AG08395 (cell line): ENCODE measurements at regions not wholly inside any gene's neighbourhood (a gene's known extent, or its start where the extent isn't known, plus 50 kb on each side); places are given as distances from the start of the nearest gene placed in this dataset.
A peak's percentile ranks its signal among the peaks of the same experiment; 100 is the strongest.
"Not testable (repeated sequence)": the region's sequence is repeated elsewhere in the genome, so short reads cannot be mapped to it uniquely, and the experiment has no call there.

Source experiments
- DNase-seq: peaks from one replicate; pipeline ENCODE4 v3.0.0; 2012; ENCODE audit warnings: mixed read lengths, low spot score

DNA sequence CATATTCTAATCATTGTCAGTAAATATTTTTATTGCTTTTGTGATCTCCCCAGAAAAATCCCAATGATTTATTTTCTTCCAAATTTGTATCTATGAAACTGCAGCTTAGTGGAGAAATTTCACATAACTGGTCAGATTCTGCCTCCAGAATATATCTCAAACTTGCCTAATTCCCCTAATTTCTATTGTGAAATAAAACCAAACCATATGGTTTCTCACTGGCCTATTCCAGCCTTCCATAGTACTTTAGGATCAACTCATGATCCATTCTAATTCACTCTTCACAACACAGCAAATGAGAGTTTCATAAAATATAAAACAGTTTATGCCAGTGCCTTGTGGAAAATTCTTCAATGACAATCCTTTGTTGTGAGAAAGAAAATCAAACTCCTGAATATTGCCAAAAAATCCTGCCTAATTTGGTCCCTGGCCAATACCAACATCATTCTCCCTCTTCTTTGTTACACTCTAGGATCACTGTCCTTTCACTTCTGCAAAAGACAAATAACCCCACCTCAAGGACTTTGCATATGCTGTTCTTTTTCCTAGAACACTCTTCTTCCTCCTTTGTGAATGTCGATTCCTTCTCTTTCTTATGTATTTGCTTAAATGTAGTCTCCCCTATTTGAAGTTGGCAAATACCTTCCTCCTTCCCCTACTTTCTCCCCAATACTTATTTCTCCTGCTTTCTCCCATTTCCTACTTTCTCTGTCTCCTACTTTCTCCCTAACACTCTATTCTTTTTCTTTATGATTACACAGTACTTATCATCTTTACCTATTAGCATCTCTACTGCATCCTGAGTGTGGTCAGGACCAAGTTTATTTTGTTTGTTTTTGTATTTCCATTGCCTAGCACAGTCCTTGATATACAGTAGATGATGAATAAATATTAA is 587.5 kb downstream of the RFPL4B start:
- DNase-seq: no peak

DNA sequence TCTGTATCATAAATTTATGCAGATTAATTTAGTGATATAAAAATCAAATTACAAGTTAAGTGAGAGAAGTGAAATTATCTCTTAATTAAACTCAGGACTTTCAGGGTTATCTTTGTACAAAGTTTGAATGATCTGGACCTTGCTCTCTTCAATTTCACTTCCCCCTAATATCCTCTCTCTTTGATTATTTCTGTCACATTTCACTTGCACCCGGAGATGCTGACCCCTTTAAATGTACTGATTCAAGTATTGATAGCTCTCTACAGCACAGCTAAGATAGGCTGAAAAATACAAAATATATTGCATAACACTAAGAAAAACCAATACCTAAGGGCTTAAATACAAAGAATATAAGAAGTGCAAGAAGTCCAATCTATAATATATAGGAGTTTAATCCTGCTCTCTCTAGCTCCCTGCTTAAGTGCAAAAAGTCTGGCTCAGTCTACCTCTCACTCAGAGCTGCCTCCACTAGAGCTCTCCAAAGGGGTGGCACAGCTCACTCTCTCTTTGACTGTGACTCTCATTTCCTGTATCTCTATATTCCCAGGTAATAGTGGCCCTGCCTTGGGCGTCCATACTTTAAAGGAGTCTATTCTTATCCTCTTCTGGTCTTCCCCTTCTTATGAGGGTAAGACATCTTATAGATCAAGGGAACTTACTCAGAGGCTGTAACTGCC is 588.4 kb downstream of the RFPL4B start:
- DNase-seq: no peak

GRCh38 chr6:112936079-112936472 is 588.9 kb downstream of the RFPL4B start:
- DNase-seq: no peak

DNA sequence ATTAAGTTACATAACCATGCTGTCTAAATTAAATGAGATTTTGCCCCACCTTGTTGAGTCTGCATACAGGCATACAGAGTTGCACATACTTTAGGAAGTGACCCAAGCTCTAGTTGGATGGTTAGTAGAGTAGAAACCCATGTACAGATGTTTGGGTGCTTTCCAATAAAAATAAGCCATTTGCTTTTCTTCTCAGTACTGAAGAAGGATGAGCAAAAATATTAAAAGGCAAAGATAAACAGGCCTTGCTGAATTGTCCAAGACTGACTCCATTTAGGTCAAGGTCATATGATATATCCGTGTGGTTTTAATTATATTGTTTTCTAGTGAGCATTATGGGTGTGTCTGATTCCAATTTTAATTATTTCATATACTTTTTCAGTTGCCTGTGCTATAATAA is 589.4 kb downstream of the RFPL4B start:
- peak; percentile 14 for DNase-seq

DNA sequence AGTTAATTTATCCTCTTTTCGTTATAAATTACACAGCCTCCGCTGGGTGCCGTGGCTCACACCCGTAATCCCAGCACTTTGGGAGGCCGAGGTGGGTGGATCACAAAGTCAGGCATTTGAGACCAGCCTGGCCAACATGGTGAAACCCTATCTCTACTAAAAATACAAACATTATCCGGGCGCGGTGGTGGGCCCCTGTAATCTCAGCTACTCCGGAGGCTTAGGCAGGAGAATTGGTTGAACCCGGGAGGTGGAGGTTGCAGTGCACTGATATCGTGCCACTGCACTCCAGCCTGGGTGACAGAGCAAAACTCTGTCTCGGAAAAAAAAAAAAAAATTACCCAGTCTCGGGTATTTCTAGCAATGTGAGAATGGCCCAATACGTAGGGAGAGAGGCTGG is 590.6 kb downstream of the RFPL4B start:
- DNase-seq: not testable (repeated sequence)

- no peak for DNase-seq
Measured at GRCh38 chr6:112938650-112939049, 591.5 kb downstream of the RFPL4B start.

DNA sequence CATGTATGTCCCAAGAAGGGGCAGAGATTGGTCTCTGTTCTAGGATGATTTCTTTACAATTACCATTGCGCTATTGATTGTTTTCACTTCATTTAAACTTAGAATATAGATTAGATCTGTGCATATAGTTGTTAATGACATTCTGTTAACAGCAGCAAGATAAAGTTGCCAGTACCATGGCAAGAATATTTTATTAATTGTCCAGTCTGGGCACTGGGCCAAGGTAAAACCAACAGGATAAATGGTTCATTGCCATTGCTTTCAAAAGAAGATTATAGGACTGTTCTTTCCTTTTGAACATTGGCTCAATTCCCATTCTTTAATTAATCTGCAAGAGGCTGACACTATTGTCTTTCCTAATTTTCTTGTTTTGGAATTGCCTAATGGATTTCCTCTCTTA is 592.4 kb downstream of the RFPL4B start:
- no peak for DNase-seq

DNA sequence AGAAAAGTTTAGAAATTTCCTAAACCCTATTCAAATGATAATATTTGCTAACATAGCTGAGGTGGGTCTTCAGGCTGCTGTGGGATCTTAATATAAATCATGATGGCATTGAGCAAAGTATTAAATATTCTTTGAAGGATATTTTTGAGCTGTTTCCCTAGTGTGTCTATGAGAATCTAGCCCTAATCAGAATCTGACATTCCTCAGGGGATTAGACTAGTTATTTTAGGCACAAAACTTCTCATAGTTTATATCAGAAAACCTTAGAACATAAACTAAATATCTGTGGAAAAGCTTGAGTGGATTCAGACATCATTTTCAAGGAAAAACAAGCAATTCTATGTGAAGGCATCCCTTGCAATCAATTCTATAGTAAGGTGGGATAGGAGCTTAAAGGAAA is 594.5 kb downstream of the RFPL4B start:
- DNase-seq: no peak

DNA sequence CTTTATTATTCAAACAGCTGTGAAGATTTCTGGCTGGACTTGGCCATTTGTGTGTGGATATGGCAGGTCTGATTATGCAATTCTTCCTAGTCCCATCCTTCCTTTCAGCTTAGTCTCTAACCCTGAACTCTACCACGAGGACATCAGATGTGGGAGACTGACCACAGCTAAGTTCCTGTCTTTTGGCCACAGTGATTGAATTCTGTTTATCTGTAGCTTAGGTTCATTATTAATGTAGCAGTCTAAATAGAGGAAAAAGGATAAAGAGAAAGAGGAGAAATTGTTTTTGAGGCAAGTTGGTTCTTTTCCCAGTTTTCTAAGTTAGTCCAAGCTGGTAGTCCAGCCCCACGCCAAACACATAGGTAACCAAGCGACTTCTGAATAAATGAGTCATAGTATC is 598.9 kb downstream of the RFPL4B start:
- peak; percentile 10 for DNase-seq

GRCh38 chr6:112947507-112947906 is 600.4 kb downstream of the RFPL4B start:
- no peak for DNase-seq

DNA sequence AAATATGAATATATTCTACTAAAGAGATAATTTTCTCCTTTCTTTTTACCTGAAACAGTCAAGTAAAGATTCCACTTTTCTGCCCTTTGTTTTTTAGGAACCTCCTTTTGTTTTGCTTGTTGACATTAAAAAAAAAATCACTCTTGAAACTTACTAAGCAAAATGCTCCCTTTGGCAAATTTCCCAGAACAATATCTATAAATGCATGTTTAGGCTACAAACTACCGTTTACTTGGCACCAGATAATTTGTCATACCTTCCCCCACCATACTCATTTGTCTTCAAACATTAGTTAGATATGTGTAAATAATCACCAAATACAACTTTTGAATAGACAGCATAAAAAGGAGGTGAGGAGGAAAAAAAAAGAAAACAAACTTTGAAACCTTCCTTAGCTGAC is 604.7 kb downstream of the RFPL4B start:
- DNase-seq: no peak

DNA sequence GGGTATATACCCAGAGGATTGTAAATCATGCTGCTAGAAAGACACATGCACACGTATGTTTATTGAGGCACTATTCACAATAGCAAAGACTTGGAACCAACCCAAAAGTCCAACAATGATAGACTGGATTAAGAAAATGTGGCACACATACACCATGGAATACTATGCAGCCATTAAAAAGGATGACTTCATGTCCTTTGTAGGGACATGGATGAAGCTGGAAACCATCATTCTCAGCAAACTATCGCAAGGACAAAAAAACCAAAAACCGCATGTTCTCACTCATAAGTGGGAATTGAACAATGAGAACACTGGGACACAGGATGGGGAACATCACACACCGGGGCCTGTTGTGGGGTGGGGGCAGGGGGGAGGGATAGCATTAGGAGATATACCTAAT is 608.6 kb downstream of the RFPL4B start:
- DNase-seq: not testable (repeated sequence)

DNA sequence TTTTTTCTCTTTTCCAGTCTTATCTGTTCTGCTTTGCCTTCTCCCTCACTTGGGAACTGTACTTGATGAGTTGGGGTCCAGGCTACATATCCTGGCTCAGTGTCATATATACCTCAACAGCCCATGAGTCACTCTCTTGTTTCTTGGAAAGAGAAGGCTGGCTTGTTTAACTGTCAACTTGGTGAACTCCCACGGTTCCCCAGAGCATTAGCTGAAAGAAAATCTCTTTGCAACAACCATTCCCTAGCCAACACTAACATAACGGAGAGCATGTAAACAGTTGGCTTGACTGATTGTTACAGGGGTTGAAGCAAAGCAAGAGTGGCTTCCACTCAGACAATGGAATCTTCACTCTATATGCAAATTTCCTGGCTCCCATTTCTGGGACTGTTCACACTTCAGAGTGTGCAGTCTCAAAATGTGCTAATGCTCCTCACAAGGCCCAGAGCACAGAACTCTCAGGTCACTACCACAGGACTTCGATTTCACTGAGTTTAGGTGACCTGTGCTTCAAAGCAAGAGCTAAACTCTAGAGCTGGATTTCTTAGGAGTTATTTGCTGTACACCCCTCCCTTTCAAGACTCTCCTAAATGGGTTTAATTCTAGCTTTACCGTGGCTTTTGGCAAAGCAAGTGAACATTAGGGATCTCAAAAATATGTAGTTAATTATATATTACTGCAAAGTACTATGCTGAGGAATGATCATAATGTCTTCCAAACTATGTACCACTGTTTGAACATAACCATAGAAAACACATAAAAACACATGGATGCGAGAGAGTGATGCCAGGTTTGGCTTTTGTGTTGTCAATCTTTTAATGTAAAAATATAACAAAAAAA is 609.8 kb downstream of the RFPL4B start:
- DNase-seq: peak; percentile 53

DNA sequence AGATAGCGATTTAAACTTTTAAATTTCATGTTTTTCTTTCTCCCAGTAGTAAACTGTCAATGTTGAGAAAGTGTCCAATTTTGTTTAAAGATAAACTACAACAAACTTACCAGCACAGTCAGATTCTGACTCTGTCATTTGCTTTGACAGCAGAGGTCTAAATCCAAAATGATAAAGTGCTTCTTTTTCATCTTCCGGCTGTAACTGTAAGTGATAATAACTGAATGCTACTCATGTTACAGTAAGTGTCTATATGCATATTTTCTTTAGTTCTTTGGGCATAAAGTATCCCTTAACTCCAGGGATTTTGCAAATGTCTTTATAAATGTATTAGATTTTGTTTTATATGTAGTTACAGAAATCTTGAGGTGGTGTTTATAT is 610.4 kb downstream of the RFPL4B start:
- no peak for DNase-seq

- DNase-seq: not testable (repeated sequence)
Measured at GRCh38 chr6:112960130-112960529, 613.0 kb downstream of the RFPL4B start.

DNA sequence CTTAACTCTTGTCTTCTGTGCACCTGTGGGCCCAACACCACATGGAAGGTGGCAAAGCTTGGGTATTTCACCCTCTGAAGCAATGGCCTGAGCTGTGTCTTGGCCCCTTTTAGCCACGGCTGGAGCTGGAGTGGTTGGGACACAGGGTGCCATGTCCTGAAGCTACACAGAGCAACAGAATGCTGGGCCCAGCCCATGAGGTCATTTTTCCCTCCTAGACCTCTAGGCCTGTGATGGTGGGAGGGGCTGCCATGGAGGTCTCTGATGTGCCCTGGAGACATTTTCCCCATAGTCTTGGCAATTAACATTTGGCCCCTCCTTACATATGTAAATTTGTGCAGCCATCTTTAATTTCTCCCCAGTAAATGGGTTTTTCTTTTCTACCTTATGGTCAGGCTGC is 620.8 kb downstream of the RFPL4B start:
- DNase-seq: no peak

DNA sequence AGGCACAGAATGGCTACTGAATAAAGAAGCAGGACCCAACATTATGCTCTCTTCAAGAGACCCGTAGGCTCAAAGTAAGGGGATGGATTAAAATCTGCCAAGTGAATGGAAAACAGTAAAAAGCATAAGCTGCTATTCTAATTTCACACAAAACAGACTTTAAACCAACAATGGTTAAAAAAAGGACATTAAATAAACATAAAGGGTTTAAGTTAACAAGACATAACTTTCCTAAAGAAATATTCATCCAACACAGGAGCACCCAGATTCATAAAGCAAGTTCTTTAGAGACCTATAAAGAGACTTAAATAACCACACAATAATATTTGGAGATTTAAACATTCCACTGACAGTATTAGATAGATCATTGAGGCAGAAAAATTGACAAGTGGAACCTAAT is 624.5 kb downstream of the RFPL4B start:
- no peak for DNase-seq

DNA sequence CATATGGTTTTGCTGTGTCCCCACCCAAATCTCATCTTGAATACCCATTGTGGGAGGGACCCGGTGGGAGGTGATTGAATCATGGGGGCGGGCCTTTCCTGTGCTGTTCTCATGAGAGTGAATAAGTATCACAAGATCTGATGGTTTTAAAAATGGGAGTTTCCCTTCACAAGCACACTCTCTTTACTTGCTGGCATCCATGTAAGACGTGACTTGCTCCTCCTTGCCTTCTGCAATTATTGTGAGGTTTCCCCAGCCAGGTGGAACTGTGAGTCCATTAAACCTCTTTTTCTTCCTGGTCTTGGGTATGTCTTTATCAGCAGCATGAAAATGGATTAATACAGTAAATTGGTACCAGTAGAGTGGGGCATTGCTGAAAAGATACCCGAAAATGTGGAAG is 627.8 kb downstream of the RFPL4B start:
- not testable (repeated sequence) for DNase-seq

- not testable (repeated sequence) for DNase-seq
Measured at GRCh38 chr6:112976579-112976978, 629.4 kb downstream of the RFPL4B start.

GRCh38 chr6:112979830-112980229 is 632.7 kb downstream of the RFPL4B start:
- DNase-seq: peak; percentile 12

DNA sequence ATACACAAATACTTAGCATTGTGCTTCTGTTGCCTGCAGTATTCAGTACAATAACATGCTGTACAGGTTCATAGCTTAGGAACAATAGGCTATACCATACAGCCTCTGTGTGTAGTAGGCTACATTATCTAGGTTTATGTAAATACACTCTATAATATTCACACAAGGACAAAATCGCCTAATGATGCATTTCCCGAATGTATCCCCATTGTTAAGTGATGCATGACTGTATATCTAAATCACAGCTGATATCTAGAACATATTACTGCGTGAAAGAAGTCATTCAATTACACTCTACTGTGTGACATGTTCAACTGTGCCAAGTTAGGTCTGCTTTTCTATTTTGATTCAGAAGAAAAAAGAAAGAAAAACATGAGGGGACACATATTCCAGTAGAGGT is 633.5 kb downstream of the RFPL4B start:
- DNase-seq: no peak

- DNase-seq: no peak
Measured at GRCh38 chr6:112983713-112984261, 636.7 kb downstream of the RFPL4B start.
